Upper lobe of left lung (tissue), 4 donors: ENCODE measurements at regions not wholly inside any gene's neighbourhood (a gene's known extent, or its start where the extent isn't known, plus 50 kb on each side); places are given as distances from the start of the nearest gene placed in this dataset.

Experiments used
- CTCF ChIP-seq, 6 experiments: fragments of 450-650 bp in 4 of 6; fragments of 200-600 bp in 2 of 6; sonication (generic) in 2 of 6; IDR thresholded peaks; one replicate each; pipeline ENCODE4 v1.5.1; 2016 to 2019; ENCODE audit warnings: antibody characterized with exemption in 6 of 6
- POLR2A ChIP-seq, 4 donors: fragments of 450-650 bp; IDR thresholded peaks; one replicate each; pipeline ENCODE4 v1.5.1; 2016 to 2017; ENCODE audit warnings: antibody characterized with exemption in 4 of 4, mild to moderate bottlenecking in 2 of 4
- POLR2AphosphoS5 ChIP-seq, 2 donors: sonication (generic); formaldehyde crosslinking; IDR thresholded peaks; one replicate each; pipeline ENCODE4 v1.5.1; 2017; ENCODE audit warnings: antibody characterized with exemption in 2 of 2

GRCh38 chr1:38269923-38270848 lies 223.6 kb upstream of the POU3F1 start:
- TF ChIP-seq CTCF (IDR thresholded peaks at IDR 0.05) (no peak), POLR2A (IDR thresholded peaks at IDR 0.05) (no peak), POLR2AphosphoS5 (IDR thresholded peaks at IDR 0.05) (no peak)
